ENCODE measurements at regions not wholly inside any gene's neighbourhood (a gene's known extent, or its start where the extent isn't known, plus 50 kb on each side); places are given as distances from the start of the nearest gene placed in this dataset.

DNA sequence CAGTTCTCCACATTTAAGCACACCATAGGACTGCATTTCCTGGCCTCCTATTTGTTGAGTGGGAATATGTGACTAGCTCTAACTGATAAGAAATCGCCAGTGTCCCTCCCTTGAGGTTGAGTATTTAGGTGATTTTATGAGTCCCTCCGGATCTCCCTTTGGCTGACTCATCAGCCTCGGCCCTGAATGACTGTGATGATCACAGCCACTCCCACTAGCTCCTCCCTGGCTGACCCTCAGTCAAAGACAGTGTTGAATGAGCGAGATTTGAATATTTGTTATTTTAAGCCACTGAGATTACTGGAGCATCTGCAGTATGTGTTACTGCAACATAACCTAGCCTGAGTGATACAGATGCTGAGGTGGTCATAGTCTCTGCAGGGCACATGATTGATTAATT lies 515.3 kb downstream of the EPHB1 start:
- no peak for DNase-seq (ENCODE audit: low read depth)

DNA sequence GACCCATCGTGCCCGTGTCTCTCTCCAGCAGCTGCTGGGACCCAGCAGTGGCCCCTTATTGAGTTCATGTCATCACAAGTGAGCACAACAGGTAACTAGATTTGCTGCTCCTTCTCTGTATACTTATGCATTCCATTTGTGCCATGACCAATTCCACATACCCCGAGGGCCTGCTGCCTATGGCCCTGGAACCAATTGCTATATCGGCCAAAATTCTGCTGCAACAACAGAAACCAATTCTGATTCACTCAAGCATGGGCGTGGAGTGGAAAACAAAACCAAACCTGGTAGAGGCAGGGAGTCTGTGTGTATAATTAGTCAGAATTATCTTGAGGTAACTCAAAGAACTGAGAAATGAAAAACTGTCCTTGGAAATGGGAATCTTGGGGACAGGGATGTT lies 516.6 kb downstream of the EPHB1 start:
- DNase-seq (ENCODE audit: low read depth): no peak

DNA sequence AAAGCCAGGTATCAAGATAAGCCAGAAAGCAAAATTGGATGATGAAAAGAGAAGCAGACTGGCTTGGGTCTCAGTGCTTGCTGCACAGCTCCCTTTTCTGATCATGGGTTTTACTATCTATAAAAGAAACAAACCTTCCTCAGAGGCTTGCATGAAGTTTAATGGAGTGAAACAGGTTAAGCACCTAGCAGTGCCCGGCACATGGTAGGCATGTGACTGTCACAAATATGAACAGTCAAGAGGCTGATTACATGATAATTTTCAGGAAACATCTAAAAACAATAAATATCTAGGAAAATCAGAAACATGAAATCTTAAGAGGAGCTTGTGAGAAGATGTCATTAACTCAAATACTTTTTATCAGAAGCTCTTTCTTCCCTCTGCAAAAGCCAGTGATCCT lies 519.2 kb downstream of the EPHB1 start:
- no peak for DNase-seq (ENCODE audit: low read depth)

DNA sequence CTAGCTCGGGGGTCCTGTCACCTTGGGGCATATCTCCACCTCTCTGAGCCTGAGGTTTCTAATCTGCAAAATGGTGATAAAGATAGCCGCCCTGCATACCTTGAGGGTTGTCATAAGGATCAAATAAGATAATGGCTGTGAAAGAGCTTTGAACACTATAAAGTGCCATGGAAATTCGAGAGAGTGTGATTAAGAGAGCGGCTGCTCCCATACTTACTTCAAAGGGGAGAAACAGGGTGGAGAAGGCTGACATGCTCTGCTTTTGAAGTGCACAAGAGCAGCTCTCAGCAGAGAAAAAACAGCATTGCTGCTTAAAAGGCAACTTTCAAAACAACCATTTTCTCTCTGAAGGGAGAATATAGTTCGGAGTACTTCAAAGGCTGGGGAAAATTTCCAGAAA lies 529.2 kb downstream of the EPHB1 start:
- no peak for DNase-seq (ENCODE audit: low read depth)

DNA sequence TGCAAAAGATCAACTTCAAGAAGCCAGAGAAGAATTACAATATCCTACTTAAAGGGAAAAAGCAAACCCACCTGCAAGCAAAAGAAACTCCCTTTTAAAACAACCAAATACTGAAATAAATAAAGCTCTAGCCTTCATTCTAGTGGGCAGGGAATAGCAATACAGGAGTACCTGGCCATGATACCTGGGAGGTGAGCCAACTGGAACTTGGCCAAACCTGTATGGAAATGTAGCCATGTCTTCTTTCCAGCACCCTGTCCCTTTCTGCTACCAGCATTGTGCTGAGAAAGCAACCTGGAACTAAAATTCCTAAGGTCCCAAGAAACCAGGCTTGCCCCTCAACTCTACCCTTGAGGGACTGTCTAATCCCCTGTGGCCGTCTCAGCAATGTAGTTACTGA lies 530.0 kb downstream of the EPHB1 start:
- DNase-seq (ENCODE audit: low read depth): no peak

DNA sequence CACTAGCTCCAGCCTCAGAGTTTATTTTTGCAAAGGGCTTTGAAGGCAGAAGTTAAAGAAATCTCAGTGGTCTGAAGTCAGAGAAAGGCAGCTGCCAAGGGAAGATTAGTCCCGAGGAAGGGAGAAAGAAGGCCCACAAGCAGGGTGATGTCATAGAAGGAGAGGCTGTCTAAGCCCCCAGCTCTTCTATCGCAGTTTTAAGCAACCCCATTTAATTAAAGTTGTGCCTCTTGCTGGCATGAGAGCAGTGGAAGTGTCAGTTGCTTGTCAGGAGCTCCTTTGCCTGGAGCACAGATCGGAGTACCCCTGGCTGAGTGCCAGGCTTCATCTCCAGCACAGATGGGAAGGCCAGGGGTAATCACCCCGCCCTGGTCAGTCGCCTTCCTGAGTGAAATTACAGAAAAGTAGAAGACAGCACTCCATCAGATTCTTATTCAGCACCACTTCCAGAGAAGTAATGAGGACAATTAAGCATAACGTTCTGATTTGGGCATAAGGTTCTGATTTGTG lies 530.7 kb downstream of the EPHB1 start:
- DNase-seq (ENCODE audit: low read depth): no peak

DNA sequence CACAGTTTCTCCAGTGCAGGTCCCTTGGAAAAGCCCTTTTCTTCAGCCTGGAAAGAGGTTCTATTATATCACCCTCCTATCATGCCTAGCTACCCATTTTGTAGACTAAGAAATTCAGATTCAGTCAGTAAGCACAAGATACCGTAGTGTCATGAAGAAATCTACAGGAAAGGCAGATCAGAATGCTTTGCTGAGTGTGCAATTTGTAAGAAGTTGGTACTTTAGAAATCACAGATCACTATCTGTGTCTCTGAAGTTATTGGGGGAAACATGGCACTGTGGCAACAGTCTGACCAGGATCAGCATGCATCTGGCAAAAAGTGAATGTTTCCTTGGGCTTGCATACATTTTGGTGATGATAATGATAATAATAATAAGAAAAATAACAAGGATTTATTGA lies 531.8 kb downstream of the EPHB1 start:
- DNase-seq (ENCODE audit: low read depth): no peak

DNA sequence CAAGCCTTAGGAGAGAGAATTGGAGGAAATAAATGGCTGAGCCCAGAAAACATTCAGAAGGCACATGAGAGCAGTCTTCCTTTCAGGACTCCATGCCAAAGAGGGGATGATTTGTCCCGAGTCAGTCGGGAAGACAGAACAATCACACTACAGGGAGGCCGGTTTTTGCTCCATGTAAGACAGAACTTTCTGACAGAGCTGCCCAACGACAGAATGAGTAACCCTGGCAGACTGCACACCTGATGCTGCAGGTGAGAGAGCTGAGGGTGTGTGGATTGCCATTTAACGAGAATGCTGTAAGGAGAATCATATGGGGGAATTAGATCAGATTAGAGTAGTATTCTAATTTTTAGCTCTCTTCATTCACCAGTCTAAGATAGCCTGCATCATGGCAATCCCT lies 533.0 kb downstream of the EPHB1 start:
- DNase-seq (ENCODE audit: low read depth): no peak

DNA sequence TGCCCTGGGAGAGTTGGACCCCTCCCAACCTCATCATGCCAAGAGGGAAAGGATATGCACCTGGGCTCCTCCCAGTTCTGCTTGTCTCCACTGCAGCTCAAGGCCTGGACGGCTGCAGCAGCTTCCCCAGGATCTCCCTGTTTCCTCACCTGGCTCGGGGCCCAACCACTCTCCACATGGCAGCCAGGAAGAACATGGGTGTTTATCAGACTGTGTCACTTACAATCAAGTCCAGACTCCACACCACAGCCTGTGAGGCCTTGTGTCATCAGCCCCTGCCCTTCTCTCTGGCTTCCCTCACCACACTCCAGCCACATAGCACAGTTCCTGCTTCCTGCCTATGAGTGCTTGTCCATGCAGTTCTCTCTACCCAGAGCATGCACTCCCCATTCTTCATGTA lies 534.4 kb downstream of the EPHB1 start:
- no peak for DNase-seq (ENCODE audit: low read depth)

DNA sequence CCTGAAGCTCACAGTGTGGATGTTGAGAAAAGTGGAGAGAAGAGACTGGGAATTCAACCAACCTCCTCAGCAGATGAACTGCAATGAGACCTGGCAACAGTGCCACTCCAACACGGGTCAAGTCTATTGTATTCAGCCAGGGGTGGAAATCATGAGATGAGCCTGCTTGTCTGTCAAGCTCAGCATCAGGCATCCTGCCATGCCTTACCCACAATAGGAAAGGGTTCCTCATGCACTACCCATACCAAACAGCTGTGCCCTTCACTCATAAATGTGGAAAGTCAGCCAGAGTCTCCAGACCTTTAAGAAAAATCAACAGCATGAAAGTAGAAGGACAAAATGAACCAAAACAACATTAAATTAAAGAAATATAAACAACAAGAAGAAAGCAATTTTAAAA lies 542.1 kb downstream of the EPHB1 start:
- DNase-seq (ENCODE audit: low read depth): no peak

DNA sequence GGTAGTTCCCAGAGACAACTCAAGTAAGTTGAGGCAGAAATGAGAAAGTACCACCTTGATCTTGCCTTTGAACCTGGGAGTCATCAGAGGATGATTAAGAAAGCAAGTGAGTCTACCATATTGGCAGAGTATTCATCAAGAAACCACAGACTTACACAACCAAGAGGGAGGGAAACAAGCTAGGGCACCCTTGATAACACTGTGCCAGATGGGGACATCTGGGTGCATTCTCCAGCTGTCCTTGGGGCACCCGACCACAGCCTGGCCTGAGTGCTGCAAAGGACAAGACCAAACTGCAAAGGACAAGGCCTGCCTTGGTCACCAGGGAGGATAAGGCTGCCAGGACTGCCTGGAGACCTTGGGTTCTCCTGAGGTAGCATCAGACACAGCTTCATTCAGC lies 553.6 kb downstream of the EPHB1 start:
- no peak for DNase-seq (ENCODE audit: low read depth)

DNA sequence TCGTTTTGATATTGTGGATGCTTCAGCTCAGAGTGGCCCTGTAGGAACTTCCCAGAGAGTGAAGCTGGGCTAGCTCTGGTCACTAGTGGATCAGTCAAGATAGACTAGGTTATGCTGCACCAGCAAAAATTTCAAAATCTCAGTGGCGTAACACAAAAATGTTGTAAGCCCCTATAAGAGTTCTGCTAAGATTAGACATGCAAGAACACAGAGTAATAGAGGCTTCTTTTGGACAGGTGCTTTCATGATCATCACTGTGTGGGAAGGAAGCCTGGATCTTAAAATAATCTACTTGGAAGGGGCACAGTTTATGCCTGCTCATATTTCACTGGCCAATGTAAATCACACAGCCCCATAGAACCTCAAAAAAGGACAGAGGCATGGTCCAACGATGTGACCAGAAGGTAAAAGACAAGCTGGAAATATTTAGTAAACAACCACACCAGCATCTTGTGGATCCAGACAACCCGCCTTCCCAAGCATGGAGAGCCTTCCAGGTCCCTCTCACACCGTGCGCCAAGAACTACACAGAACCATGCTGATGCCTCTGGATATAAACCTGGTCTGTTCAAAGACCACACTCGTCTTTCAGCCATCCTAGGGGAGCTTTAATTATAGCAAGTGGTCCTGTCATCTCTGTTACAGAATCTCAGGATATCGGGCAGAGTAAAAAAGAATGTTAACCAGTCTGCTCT lies 554.3 kb downstream of the EPHB1 start:
- DNase-seq (ENCODE audit: low read depth): no peak

DNA sequence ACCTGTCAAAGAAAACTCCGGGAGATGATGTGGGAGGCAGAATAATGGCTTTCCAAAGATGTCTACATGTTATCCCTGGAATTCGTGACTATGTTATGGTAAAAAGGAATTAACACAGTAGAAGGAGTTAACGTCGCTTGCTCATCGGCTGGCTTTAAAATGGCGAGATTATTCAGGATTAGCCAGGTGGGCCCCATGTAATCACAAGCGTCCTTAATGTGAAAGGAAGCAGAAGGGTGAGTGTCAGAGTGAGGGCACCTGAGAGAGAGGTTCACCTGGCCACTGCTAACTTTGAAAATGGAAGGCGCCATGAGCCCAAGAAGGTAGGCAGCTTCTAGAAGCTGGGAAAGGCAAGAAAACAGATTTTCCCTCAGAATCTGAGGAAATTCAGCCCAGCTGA lies 557.2 kb downstream of the EPHB1 start:
- DNase-seq (ENCODE audit: low read depth): no peak

DNA sequence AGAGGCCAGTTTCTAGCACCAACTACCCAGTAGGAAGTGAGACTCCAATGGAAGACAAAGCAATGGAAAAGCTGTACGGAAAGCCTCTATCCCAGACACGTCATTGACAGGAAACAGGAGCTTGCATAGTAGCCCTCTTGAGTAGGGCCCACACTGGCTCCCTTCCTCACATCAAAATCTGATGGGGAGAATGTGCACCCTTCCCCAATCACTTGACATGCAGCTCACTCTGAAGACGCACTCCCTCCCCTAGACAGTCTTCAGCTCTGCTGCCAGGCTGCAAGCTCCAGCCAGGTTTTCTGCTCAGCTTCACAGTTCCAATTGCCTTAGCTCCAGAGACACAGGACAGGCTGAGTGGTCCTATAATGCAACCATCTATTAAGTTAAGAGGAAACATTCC lies 567.8 kb downstream of the EPHB1 start:
- DNase-seq (ENCODE audit: low read depth): no peak

DNA sequence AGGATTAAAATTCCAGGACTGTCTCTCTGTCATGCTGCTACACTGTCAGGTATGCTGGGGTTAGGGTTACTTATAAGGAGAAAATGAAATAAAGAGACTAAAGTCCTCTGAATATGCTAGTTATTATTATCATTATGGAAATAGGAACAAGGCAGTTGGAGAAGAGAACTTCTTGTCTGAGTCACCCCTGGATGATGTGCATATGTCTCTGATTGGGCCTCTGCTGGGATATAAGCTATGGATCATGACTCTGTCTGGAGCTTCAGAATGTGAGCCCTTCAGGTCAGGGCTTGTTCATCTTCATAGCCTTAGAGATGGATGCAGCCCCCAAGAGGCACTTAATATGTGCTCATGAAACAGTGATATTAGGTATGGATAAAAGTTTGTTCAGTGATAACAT lies 569.6 kb downstream of the EPHB1 start:
- DNase-seq (ENCODE audit: low read depth): no peak

DNA sequence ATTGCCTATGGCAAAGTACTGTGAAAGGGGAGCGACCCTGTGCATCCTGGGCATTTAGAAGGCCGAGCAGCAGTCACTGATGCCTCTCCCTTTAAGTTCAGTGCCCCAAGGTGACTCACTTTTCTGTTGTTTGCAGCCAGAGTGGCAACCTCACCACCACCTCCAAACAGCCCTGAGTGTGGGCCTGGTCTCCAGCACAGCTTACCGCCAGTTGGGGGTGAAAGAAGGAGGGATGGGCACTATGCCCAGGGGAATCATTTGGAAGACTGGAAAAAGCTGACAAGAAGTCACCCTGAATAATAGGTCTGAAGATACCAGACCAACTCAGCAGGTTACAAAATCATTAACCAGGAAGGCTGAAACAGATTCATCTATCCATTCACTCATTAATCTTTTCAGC lies 571.8 kb downstream of the EPHB1 start:
- no peak for DNase-seq (ENCODE audit: low read depth)

DNA sequence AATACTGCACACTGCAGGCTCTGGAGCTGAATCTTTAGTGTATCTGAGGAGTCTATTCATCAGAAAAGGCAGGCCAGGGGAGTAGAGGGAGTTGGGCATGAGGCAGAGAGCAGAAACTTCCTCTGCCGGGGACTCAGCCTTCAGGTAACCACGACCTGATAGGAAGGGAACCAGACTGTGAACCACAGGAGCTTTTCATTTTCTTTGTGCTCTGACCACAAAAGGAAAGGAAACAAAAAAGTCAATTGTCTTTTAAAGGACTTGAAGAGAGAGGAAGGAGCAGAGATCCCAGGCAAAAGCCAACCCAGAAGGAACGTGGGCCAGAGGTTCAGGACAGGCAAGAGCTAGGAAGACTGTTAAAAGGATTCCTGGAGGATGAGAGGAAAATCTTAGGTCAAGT lies 573.3 kb downstream of the EPHB1 start:
- no peak for DNase-seq (ENCODE audit: low read depth)

DNA sequence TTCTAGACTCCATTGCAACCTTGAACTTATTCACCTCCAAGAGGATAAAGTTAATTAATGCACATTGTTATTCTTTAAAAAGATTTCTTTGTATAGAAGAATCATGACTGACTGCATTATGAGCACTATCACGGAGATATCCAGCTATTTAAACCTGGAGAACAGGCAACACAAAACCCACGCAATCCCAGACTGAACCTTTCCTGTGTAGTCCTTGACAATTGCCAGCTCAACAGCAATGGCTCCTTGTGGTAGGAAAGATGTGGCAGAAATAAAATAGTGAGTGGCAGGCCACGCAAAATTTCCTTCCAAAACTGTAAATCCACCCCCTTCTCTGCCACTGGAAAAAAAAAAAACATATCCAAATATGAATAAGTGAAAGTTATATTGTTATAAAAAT lies 573.7 kb downstream of the EPHB1 start:
- no peak for DNase-seq (ENCODE audit: low read depth)

DNA sequence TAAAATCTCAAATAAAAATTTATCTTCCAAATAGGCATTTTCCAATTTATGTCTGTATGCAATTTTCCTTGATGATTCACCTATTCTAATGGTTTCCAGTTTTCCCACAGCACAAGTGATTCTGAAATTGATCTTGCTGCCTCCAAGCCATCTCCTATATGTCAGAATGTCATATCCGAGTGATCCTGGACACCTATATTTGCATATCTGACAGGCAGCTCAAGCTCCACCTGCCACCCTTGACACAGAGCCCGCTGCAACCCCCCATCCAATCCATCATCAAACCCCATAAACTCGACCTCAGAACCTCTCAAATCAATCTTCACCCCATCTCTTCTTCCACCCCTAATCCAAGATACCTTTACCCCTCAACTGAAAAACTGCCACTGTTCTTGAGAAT lies 579.5 kb downstream of the EPHB1 start:
- no peak for DNase-seq (ENCODE audit: low read depth)

DNA sequence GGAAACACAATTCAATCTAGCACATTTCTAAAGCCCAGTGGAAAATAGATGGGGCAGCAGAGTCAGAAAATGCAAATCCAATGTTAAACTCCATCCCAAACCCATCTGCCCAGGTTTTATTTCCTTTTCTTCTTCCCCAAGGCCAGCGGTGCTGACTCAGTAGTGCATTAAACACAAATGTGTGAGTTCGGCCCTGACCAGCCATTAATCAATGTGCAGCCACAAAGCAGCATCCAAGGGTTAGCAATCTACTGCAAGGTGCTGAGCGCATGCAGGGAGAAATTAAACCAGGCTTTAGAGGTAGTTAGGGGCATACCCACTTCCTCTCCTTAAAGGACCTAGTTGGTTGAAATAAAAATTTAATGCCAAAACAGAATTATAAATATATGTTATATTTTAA lies 583.3 kb upstream of the PPP2R3A start:
- DNase-seq (ENCODE audit: low read depth): no peak

DNA sequence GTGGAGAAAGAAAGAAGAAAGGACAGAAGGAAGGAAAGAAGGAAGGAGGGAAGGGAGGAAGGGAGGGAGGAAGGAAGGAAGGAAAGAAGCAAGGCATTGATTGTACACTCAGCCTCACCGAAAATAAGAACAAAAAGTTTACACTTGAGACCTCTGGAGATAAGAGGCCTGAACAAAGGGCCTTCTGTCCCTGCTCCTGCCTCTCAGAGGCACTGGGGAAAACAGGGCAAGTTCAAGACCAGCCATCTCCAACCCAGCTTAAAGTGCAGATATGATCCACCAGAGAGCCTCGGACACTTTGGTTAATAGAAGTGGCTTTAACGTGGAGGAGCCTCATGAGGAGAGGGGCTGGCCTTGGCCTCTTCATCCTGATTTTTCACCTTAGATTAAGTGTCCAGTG lies 582.9 kb upstream of the PPP2R3A start:
- no peak for DNase-seq (ENCODE audit: low read depth)

DNA sequence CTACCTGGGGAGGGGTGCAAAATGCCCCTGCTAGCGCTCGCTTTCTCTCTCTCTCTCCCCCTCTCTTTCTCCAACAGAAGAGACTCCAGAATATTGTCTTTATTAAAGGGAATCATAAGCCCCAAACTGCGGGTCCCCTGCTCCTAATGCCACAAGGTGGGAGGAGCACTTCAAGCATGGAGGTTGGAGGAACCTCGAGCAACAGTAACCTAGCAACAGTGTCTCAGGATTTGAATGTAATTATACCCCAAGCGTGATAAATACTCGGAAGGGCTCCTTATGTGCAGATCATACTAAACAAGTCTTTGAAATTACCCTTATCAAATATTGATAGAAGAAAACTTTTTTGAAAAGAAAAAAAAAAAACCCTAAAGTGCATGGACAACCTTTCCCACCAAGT lies 582.2 kb upstream of the PPP2R3A start:
- DNase-seq (ENCODE audit: low read depth): no peak

DNA sequence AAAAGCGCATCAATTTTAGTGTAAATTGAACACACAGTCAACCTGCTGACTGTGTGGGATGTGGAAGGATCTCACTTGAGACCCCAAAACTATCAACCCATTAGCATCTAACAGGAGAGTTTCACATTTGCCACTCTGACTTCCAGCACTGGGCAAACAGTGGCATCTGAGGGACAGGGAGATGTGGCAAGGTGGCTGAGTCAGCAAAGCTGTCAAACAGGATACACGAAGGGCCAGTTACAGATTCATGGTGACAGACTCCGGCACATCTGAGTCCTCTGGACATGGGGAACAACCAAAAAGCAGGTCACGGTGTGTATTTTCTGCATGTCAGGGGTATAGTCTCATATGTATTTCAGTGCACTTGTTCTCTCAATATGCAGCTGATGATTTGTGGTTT lies 573.4 kb upstream of the PPP2R3A start:
- no peak for DNase-seq (ENCODE audit: low read depth)

DNA sequence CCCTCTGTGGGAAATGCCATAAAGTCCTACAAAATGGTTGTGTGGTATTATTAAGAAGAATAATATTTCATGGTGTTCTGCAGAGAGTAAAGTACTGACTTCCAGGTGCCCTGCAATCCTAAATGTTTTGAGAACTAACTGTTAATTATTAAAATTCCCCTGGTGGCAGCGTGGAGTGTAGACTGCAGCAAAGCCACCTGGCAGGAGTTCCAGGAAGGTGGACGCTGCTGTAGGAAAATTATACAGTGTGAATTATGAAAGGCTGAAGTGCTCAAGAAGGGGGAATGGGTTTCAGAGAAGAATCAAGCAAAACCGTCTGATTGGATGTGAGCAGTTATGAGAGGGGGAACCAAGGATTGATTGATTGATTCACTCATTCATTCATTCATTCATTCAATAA lies 572.4 kb upstream of the PPP2R3A start:
- no peak for DNase-seq (ENCODE audit: low read depth)

Measured in T follicular helper cell (primary cell).